Prostate gland (tissue), 2 donors: ENCODE measurements at regions not wholly inside any gene's neighbourhood (a gene's known extent, or its start where the extent isn't known, plus 50 kb on each side); places are given as distances from the start of the nearest gene placed in this dataset.

Experiments used
- DNase-seq: peaks from one replicate; pipeline ENCODE4 v3.0.0-alpha.2; 2019; ENCODE audit warnings: low spot score
- H3K27ac ChIP-seq, 2 donors: fragments of 200-600 bp; sonication (generic); 2 replicates each; pipeline ENCODE4 v1.5.1; 2017 to 2019
- H3K27me3 ChIP-seq: fragments of 200-600 bp; sonication (generic); replicated peaks from 2 replicates; pipeline ENCODE4 v1.5.1; 2019; ENCODE audit not compliant: insufficient read depth
- H3K36me3 ChIP-seq, 2 donors: fragments of 200-600 bp; sonication (generic); 1 replicate in 1 of 2; 2 replicates in 1 of 2; pipeline versions ENCODE4 v1.5.1 to v1.8.1; 2017 to 2019
- H3K4me1 ChIP-seq: fragments of 200-600 bp; sonication (generic); replicated peaks from 2 replicates; pipeline ENCODE4 v1.5.1; 2019
- H3K4me3 ChIP-seq, 2 donors: fragments of 200-600 bp; sonication (generic); 2 replicates each; pipeline ENCODE4 v1.5.1; 2017 to 2019
- H3K9me3 ChIP-seq: fragments of 200-600 bp; sonication (generic); 2 replicates; pipeline ENCODE4 v1.5.1; 2017
- CTCF ChIP-seq, 4 experiments: fragments of 200-600 bp in 2 of 4; fragments of 450-650 bp in 2 of 4; sonication (generic) in 2 of 4; IDR thresholded peaks; 1 replicate in 3 of 4; 2 replicates in 1 of 4; pipeline ENCODE4 v1.5.1; 2016 to 2019; ENCODE audit warnings: antibody characterized with exemption in 4 of 4, mild to moderate bottlenecking in 2 of 4, moderate library complexity in 2 of 4
- POLR2A ChIP-seq: fragments of 450-650 bp; IDR thresholded peaks from one replicate; pipeline ENCODE4 v1.6.1; 2016; ENCODE audit warnings: antibody characterized with exemption, mild to moderate bottlenecking
- POLR2AphosphoS5 ChIP-seq: sonication (generic); formaldehyde crosslinking; IDR thresholded peaks from one replicate; pipeline ENCODE4 v1.6.1; 2017; ENCODE audit warnings: antibody characterized with exemption
- WGBS: methylation state at CpG from one replicate; pipeline ENCODE4 v1.1.5; 2018; 5-methylcytosine and 5-hydroxymethylcytosine counted together
- intact Hi-C: fragments of 100-400 bp; cut with DNase I; formaldehyde crosslinking; loops from one replicate; pipeline ENCODE4 v1.14.2; 2022

GRCh38 chr17:77436481-77436880 is 295.7 kb downstream of the SEC14L1 start:
- H3K27me3 ChIP-seq: no peaks in the 10 kb centered on the region
- no peak for DNase-seq
- H3K4me1 ChIP-seq: peaks cover 23% of the 10 kb centered on the region
- no peaks in the 10 kb centered on the region for H3K36me3 ChIP-seq
- TF ChIP-seq POLR2A: no peak
- intact Hi-C loops: loop anchor here (10.0 kb wide), 1 partner anchor 168 kb away; no protein-coding TSS in a partner anchor
- WGBS: 47% methylated on average over 11 of the region's 11 CpGs
- no peaks in the 10 kb centered on the region for H3K9me3 ChIP-seq
- H3K4me3 ChIP-seq: no peak overlapping the region
- peak overlapping the region in 1 of 2 donors; percentile 36 for H3K27ac ChIP-seq

GRCh38 chr17:77437017-77437416 is 296.2 kb downstream of the SEC14L1 start:
- H3K27me3 ChIP-seq: no peaks in the 10 kb centered on the region
- no peaks in the 10 kb centered on the region for H3K9me3 ChIP-seq
- 20% methylated on average over 10 of the region's 10 CpGs for WGBS
- no peaks in the 10 kb centered on the region for H3K36me3 ChIP-seq
- TF ChIP-seq POLR2A (no peak), CTCF (IDR thresholded peaks at IDR 0.05) (no peak), POLR2AphosphoS5 (no peak)
- intact Hi-C loops: loop anchor here (10.0 kb wide), 1 partner anchor 168 kb away; no protein-coding TSS in a partner anchor
- no peak overlapping the region for H3K4me3 ChIP-seq
- peak overlapping the region in 1 of 2 donors; percentile 36 for H3K27ac ChIP-seq
- DNase-seq: no peak
- H3K4me1 ChIP-seq: peaks cover 23% of the 10 kb centered on the region

- no peak overlapping the region for H3K27ac ChIP-seq
Measured at GRCh38 chr17:77437747-77438146, 297.0 kb downstream of the SEC14L1 start.

GRCh38 chr17:77438241-77439188 is 297.7 kb downstream of the SEC14L1 start:
- Histone ChIP-seq H3K27ac (peak overlapping the region in 1 of 2 donors; percentile 2), H3K4me3 (no peak overlapping the region), H3K36me3 (no peaks in the 10 kb centered on the region), H3K4me1 (peaks cover 23% of the 10 kb centered on the region), H3K27me3 (no peaks in the 10 kb centered on the region), H3K9me3 (no peaks in the 10 kb centered on the region)
- no peak for TF ChIP-seq POLR2AphosphoS5
- no peak for TF ChIP-seq POLR2A
- TF ChIP-seq CTCF (IDR thresholded peaks at IDR 0.05): no peak
- intact Hi-C loops: loop anchor here (10.0 kb wide), 1 partner anchor 166 kb away; no protein-coding TSS in a partner anchor
- 76% methylated on average over 14 of the region's 14 CpGs for WGBS
- DNase-seq: no peak

More at GRCh38 chr17:77437747-77438146, 297.0 kb downstream of the SEC14L1 start:
- no peaks in the 10 kb centered on the region for H3K9me3 ChIP-seq
- intact Hi-C loops: loop anchor here (10.0 kb wide), 1 partner anchor 167 kb away; no protein-coding TSS in a partner anchor
- H3K36me3 ChIP-seq: no peaks in the 10 kb centered on the region
- 80% methylated on average over 6 of the region's 12 CpGs for WGBS
- DNase-seq: no peak
- H3K4me1 ChIP-seq: peaks cover 23% of the 10 kb centered on the region
- no peaks in the 10 kb centered on the region for H3K27me3 ChIP-seq
- H3K4me3 ChIP-seq: no peak overlapping the region
- TF ChIP-seq POLR2AphosphoS5: no peak
- no peak for TF ChIP-seq CTCF (IDR thresholded peaks at IDR 0.05)
- no peak for TF ChIP-seq POLR2A

GRCh38 chr17:77439189-77440018 is 298.6 kb downstream of the SEC14L1 start:
- 42% methylated on average over 14 of the region's 15 CpGs for WGBS
- Histone ChIP-seq H3K4me1 (peaks cover 29% of the 10 kb centered on the region), H3K4me3 (no peak overlapping the region), H3K9me3 (no peaks in the 10 kb centered on the region), H3K36me3 (no peaks in the 10 kb centered on the region), H3K27me3 (no peaks in the 10 kb centered on the region), H3K27ac (peak overlapping the region; percentile 13 to 43)
- TF ChIP-seq POLR2AphosphoS5 (no peak), CTCF (IDR thresholded peaks at IDR 0.05) (no peak), POLR2A (no peak)
- no peak for DNase-seq
- intact Hi-C loops: loop anchor here (1.0 to 10.0 kb wide), 2 partner anchors 11 to 165 kb away; no protein-coding TSS in a partner anchor
